GM12892 (cell line): ENCODE measurements at regions not wholly inside any gene's neighbourhood (a gene's known extent, or its start where the extent isn't known, plus 50 kb on each side); places are given as distances from the start of the nearest gene placed in this dataset.
"Not testable (repeated sequence)": the region's sequence is repeated elsewhere in the genome, so short reads cannot be mapped to it uniquely, and the experiment has no call there.

Source experiments
- DNase-seq: peaks from one replicate; pipeline ENCODE4 v3.0.0; 2011; ENCODE audit not compliant: insufficient read length
- FAIRE-seq: peaks from 2 replicates; lab custom pipeline; 2011; peaks lifted over from hg19 to GRCh38; lab: Jason Lieb, UNC
- POLR2A ChIP-seq: IDR thresholded peaks from 2 replicates; pipeline ENCODE4 v1.6.1; 2011; ENCODE audit warnings: low read depth, low read length, control low read depth
- POLR2AphosphoS5 ChIP-seq: IDR thresholded peaks from 2 replicates; pipeline ENCODE4 v1.6.1; 2011; ENCODE audit warnings: low read depth, low read length, control low read depth
- TAF1 ChIP-seq: IDR thresholded peaks from 2 replicates; pipeline ENCODE4 v1.6.1; 2011; ENCODE audit warnings: low read depth, mild to moderate bottlenecking, control low read depth, low read length, borderline replicate concordance

GRCh38 chr4:130035391-130035790, 939.4 kb downstream of the C4orf33 start:
- FAIRE-seq (no peak), DNase-seq (no peak)
- no peak for TF ChIP-seq POLR2AphosphoS5
- no peak for TF ChIP-seq POLR2A
- no peak for TF ChIP-seq TAF1

DNA sequence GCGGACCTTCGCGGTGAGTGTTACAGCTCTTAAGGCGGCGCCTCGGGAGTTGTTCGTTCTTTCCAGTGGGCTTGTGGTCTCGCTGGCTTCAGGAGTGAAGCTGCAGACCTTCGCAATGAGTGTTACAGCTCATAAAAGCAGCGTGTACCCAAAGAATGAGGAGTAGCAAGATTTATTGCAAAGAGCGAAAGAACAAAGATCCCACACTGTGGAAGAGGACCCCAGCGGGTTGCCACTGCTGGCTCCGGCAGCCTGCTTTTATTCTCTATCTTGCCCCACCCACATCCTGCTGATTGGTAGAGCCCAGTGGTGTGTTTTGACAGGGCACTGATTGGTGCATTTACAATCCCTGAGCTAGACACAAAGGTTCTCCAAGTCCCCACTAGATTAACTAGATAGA, 941.9 kb downstream of the C4orf33 start:
- not testable (repeated sequence) for FAIRE-seq, DNase-seq

- not testable (repeated sequence) for FAIRE-seq, DNase-seq
Observed at GRCh38 chr4:130038540-130038939, 942.6 kb downstream of the C4orf33 start.

DNA sequence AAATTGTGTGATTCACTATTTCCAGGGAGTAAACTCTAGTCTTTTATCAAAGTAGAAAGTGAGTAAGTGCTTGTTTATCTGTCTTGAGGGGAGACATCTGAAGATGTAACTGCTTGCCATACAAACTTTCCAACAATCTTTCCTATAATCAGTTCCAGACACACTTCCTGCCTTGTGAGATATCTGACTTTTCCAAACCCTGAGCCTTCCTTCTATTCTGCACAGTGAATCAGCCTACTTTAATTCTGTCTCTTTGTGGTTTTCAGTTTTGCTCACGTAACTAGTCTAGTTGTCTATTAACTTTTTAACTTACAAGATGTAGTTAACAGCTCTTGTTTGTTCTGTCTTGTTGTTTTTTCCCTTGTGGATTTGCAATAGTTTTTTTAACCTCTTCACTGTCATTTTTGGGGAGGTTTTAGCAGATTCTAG, 947.8 kb downstream of the C4orf33 start:
- no peak for FAIRE-seq
- DNase-seq: no peak
- TF ChIP-seq POLR2A: no peak

GRCh38 chr4:130044788-130045531, 949.0 kb downstream of the C4orf33 start:
- FAIRE-seq (no peak), DNase-seq (no peak)

DNA sequence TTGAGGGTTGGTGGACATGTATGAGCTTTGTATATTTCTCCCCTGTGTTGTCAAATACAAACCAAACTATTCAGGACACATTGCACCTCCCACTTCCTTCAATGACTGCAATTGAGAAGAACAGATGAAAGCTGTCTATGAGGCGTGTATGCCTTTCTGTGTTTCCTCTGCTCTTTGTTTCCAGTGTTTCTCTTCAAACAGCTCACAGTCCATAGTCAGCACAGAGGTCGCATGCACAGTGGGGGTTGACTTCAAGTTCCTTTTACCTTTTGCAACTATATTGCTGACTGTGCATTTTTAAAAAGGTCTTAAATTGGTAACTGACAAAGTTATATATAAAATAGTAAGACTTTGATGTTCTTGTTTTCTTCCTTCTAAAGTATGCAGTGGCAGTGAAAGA, 957.8 kb downstream of the C4orf33 start:
- DNase-seq (no peak), FAIRE-seq (no peak)
- no peak for TF ChIP-seq POLR2A
- no peak for TF ChIP-seq POLR2AphosphoS5
- TF ChIP-seq TAF1: no peak

More at GRCh38 chr4:130044788-130045531, 949.0 kb downstream of the C4orf33 start:
- TF ChIP-seq TAF1 (no peak), POLR2A (no peak), POLR2AphosphoS5 (no peak)

GRCh38 chr4:130054908-130055307, 959.0 kb downstream of the C4orf33 start:
- TF ChIP-seq POLR2A: no peak
- DNase-seq (no peak), FAIRE-seq (no peak)

GRCh38 chr4:130056286-130056685, 960.3 kb downstream of the C4orf33 start:
- DNase-seq: no peak
- no peak for FAIRE-seq
- TF ChIP-seq POLR2AphosphoS5: no peak

DNA sequence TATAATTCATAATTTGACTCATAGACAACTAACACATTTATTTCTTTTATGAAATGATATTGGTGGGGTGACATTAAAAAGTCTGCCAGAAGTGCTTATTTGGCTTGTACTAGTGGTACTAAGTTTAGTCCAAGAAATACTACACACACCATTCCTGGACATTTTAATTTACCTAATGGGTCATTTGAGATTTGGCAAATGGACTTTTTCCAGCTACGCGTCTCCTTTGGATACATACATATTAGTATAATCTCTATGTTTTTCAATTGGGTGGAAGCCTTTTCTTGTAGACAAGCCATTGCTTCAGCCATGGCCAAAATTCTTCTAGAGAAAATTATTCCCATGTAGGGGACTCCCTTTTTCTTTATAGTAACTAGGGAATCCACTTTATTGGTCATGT, 968.5 kb downstream of the C4orf33 start:
- no peak for FAIRE-seq
- TF ChIP-seq TAF1 (no peak), POLR2A (no peak), POLR2AphosphoS5 (no peak)
- DNase-seq: no peak

GRCh38 chr4:130067419-130067818, 971.5 kb downstream of the C4orf33 start:
- DNase-seq (no peak), FAIRE-seq (no peak)
- no peak for TF ChIP-seq POLR2AphosphoS5
- no peak for TF ChIP-seq TAF1
- no peak for TF ChIP-seq POLR2A

DNA sequence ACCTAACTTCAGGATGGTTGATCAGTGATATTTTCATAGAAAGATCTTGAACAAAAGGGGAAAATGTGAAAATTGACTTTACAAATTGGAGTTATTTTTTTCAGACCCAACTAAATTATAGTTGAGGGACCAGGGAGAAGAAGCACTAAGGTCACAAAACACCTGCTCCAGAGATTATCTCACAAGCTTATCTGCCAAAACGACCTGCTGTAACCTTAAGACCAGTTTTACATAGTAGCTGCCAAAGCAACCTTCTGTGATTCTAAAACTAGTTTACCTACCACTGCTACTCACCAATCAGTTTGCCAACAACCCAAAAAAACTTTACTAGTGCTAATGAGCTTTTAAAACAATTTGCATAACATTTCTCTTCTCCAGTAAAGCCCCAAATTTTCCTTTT, 972.1 kb downstream of the C4orf33 start:
- no peak for DNase-seq
- FAIRE-seq: no peak
- TF ChIP-seq TAF1 (no peak), POLR2AphosphoS5 (no peak), POLR2A (no peak)

- no peak for FAIRE-seq
- no peak for DNase-seq
- TF ChIP-seq TAF1: no peak
- no peak for TF ChIP-seq POLR2A
- no peak for TF ChIP-seq POLR2AphosphoS5
Observed at GRCh38 chr4:130071746-130072145, 975.8 kb downstream of the C4orf33 start.

DNA sequence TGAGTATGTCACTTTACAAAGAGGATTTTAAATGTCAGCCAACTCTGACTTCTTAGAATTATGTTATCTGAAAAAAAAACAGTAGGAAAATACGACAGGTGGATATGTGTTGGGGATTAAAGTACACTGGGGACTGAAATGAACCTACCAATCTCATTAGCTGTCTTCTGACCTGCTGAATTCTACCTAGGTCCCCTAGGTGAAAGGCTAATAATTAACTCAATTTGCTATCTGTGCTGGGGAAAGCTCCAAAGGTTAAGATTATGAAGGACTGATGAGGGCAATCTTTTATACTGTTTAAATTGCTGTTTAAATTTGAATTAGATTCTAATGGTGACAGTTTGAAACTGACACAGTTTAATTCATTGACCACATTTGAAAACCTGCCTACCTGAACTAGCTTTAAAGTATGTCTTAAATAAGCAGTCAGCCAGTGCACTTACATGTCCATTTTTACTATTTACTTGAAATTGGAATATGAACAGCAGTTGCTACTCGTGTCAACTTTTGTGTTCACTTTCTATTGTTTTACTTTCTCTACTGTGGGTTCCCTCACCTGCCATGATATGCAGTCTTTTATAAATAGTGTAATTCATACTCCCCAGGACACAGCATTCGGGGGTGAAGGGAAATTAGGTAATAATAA, 977.3 kb downstream of the C4orf33 start:
- no peak for FAIRE-seq
- TF ChIP-seq POLR2AphosphoS5 (no peak), TAF1 (no peak), POLR2A (no peak)
- no peak for DNase-seq
